Right atrium auricular region (tissue), 2 donors: ENCODE measurements at regions not wholly inside any gene's neighbourhood (a gene's known extent, or its start where the extent isn't known, plus 50 kb on each side); places are given as distances from the start of the nearest gene placed in this dataset.

ENCODE experiments used
- DNase-seq: peaks from one replicate; pipeline ENCODE4 v3.0.0-alpha.2; 2019; ENCODE audit warnings: low spot score
- H3K27ac ChIP-seq, 2 donors: fragments of 200-600 bp; sonication (generic); 1 replicate in 1 of 2; 2 replicates in 1 of 2; pipeline ENCODE4 v1.5.1; 2016 to 2019
- H3K27me3 ChIP-seq, 2 donors: fragments of 200-600 bp; sonication (generic); one replicate each; pipeline versions ENCODE4 v1.5.1 to v1.6.0; 2017 to 2019
- H3K36me3 ChIP-seq: fragments of 200-600 bp; sonication (generic); one replicate; pipeline ENCODE4 v1.5.1; 2016
- H3K4me1 ChIP-seq, 2 donors: fragments of 200-600 bp; sonication (generic); one replicate each; pipeline versions ENCODE4 v1.5.1 to v1.6.0; 2017 to 2019
- H3K4me3 ChIP-seq, 2 donors: fragments of 200-600 bp; sonication (generic); 1 replicate in 1 of 2; 2 replicates in 1 of 2; pipeline ENCODE4 v1.5.1; 2017 to 2019; ENCODE audit warnings: mild to moderate bottlenecking in 1 of 2, moderate library complexity in 1 of 2
- H3K9me3 ChIP-seq, 2 donors: fragments of 200-600 bp; sonication (generic); one replicate each; pipeline ENCODE4 v1.5.1; 2019
- CTCF ChIP-seq, 2 donors: fragments of 200-600 bp; sonication (generic); IDR thresholded peaks; one replicate each; pipeline ENCODE4 v1.5.1; 2019; ENCODE audit warnings: antibody characterized with exemption in 2 of 2

GRCh38 chr4:30956916-30957315 is 236.7 kb downstream of the PCDH7 start:
- DNase-seq: no peak
- Histone ChIP-seq H3K27me3 (no peaks in the 10 kb centered on the region), H3K4me1 (no peaks in the 10 kb centered on the region), H3K27ac (no peak overlapping the region), H3K36me3 (no peaks in the 10 kb centered on the region), H3K4me3 (no peak overlapping the region), H3K9me3 (no peaks in the 10 kb centered on the region)
- no peak for TF ChIP-seq CTCF (IDR thresholded peaks at IDR 0.05)

GRCh38 chr4:30957706-30958105 is 237.5 kb downstream of the PCDH7 start:
- DNase-seq: no peak
- no peaks in the 10 kb centered on the region for H3K36me3 ChIP-seq
- no peaks in the 10 kb centered on the region for H3K27me3 ChIP-seq
- H3K4me3 ChIP-seq: no peak overlapping the region
- TF ChIP-seq CTCF (IDR thresholded peaks at IDR 0.05): no peak
- no peaks in the 10 kb centered on the region for H3K4me1 ChIP-seq
- H3K9me3 ChIP-seq: no peaks in the 10 kb centered on the region
- H3K27ac ChIP-seq: no peak overlapping the region

- no peak for DNase-seq
- Histone ChIP-seq H3K4me1 (no peaks in the 10 kb centered on the region), H3K4me3 (no peak overlapping the region), H3K36me3 (no peaks in the 10 kb centered on the region), H3K27me3 (no peaks in the 10 kb centered on the region), H3K9me3 (no peaks in the 10 kb centered on the region), H3K27ac (no peak overlapping the region)
- no peak for TF ChIP-seq CTCF (IDR thresholded peaks at IDR 0.05)
Measured at GRCh38 chr4:30959781-30960485, 239.8 kb downstream of the PCDH7 start.

GRCh38 chr4:30962939-30963338 is 242.8 kb downstream of the PCDH7 start:
- no peak for TF ChIP-seq CTCF (IDR thresholded peaks at IDR 0.05)
- Histone ChIP-seq H3K36me3 (no peaks in the 10 kb centered on the region), H3K4me3 (no peak overlapping the region), H3K27me3 (no peaks in the 10 kb centered on the region), H3K4me1 (no peaks in the 10 kb centered on the region), H3K27ac (no peak overlapping the region), H3K9me3 (no peaks in the 10 kb centered on the region)
- DNase-seq: no peak

GRCh38 chr4:30968926-30969325 is 248.8 kb downstream of the PCDH7 start:
- TF ChIP-seq CTCF (IDR thresholded peaks at IDR 0.05): no peak
- Histone ChIP-seq H3K36me3 (no peaks in the 10 kb centered on the region), H3K27me3 (no peaks in the 10 kb centered on the region), H3K4me1 (no peaks in the 10 kb centered on the region), H3K9me3 (no peaks in the 10 kb centered on the region), H3K27ac (no peak overlapping the region), H3K4me3 (no peak overlapping the region)
- no peak for DNase-seq

GRCh38 chr4:30972542-30972941 is 252.4 kb downstream of the PCDH7 start:
- no peak for TF ChIP-seq CTCF (IDR thresholded peaks at IDR 0.05)
- Histone ChIP-seq H3K9me3 (no peaks in the 10 kb centered on the region), H3K4me1 (no peaks in the 10 kb centered on the region), H3K27me3 (no peaks in the 10 kb centered on the region), H3K36me3 (no peaks in the 10 kb centered on the region), H3K27ac (no peak overlapping the region), H3K4me3 (no peak overlapping the region)
- no peak for DNase-seq
